Activated naive CD8-positive, alpha-beta T cell treated with anti-CD3 and anti-CD28 coated beads for 36 hours (primary cell): ENCODE measurements at regions not wholly inside any gene's neighbourhood (a gene's known extent, or its start where the extent isn't known, plus 50 kb on each side); places are given as distances from the start of the nearest gene placed in this dataset.
"Not testable (repeated sequence)": the region's sequence is repeated elsewhere in the genome, so short reads cannot be mapped to it uniquely, and the experiment has no call there.

Source experiments
- DNase-seq: peaks from one replicate; pipeline ENCODE4 v3.0.0; 2021
- H3K27ac Mint-ChIP-seq: one replicate; pipeline ENCODE4 v1.8.0; 2022; ENCODE audit warnings: mild to moderate bottlenecking, moderate library complexity, mixed read lengths
- H3K27me3 Mint-ChIP-seq: one replicate; pipeline ENCODE4 v1.8.0; 2022; ENCODE audit warnings: mild to moderate bottlenecking, mixed read lengths
- H3K36me3 Mint-ChIP-seq: one replicate; pipeline ENCODE4 v1.8.0; 2021; ENCODE audit warnings: mild to moderate bottlenecking, mixed read lengths
- H3K4me1 Mint-ChIP-seq: one replicate; pipeline ENCODE4 v1.8.0; 2021; ENCODE audit warnings: mixed read lengths
- H3K4me3 Mint-ChIP-seq: one replicate; pipeline ENCODE4 v1.8.0; 2022; ENCODE audit warnings: mild to moderate bottlenecking, moderate library complexity, mixed read lengths
- H3K9me3 Mint-ChIP-seq: one replicate; pipeline ENCODE4 v1.8.0; 2022; ENCODE audit warnings: mixed read lengths

GRCh38 chr9:79471580-79472543, 99.9 kb upstream of the TLE4 start:
- Mint-ChIP-seq H3K4me1 (peaks cover 33% of the 10 kb centered on the region), H3K27ac (no peak overlapping the region), H3K27me3 (no peaks in the 10 kb centered on the region), H3K36me3 (no peaks in the 10 kb centered on the region), H3K4me3 (no peak overlapping the region), H3K9me3 (peaks cover 1% of the 10 kb centered on the region)
- DNase-seq, result peak; percentile 8

DNA sequence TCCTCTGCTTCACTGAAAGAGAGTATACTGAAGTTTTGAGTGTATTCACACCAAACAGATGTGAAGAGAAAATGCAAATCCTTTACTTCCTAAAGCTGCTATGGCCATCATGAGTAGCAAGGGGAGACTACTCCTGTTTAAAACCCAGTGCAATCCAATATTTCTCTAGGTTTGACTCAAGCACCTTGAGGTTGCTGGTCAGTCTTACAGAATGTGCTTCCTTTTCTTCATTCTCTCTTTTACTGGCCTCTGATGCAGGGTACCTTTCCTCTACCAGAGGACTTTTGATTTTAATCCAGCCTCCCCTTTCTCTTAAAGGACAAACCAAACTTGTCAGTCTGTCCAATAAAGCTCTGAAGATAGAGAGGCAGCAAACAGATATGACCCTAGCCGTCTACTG, 98.1 kb upstream of the TLE4 start:
- H3K4me1 Mint-ChIP-seq, result peaks cover 43% of the 10 kb centered on the region
- no peaks in the 10 kb centered on the region for H3K36me3 Mint-ChIP-seq
- H3K27me3 Mint-ChIP-seq, result no peaks in the 10 kb centered on the region
- peaks cover 1% of the 10 kb centered on the region for H3K9me3 Mint-ChIP-seq
- no peak for DNase-seq
- H3K27ac Mint-ChIP-seq, result no peak overlapping the region
- no peak overlapping the region for H3K4me3 Mint-ChIP-seq

DNA sequence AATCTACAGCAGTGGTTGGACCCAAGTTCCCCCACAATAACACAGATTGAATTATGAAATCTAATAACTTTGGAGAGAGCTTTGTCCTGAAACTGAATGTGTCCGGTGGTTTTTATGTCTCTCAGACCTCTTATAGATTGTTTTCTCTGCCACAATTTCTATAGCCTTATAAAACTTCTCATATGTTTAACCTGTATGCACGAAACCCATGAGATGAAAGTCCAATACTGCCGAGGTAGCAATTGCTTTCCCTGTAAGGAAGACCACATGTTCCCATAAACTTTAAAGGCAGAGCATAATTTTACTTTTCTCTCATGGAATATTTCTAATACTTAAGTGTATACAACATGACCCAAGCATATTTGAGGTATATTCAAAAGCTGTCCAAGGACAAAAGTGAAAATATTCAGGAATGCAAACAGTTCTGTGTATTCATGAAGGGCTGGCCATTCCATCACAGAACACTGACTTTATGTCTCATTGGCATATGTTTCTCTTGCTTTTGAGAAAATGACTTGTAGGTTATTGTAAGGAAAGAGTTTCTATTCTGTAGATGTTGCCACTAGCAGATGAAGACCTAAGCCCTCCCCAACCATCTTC, 94.4 kb upstream of the TLE4 start:
- Mint-ChIP-seq H3K4me1 (peaks cover 26% of the 10 kb centered on the region), H3K36me3 (no peaks in the 10 kb centered on the region), H3K27me3 (no peaks in the 10 kb centered on the region), H3K4me3 (no peak overlapping the region), H3K27ac (peak overlapping the region; percentile 22), H3K9me3 (peaks cover 1% of the 10 kb centered on the region)
- no peak for DNase-seq

- DNase-seq, result peak; percentile 24
Observed at GRCh38 chr9:79477955-79478771, 93.6 kb upstream of the TLE4 start.

DNA sequence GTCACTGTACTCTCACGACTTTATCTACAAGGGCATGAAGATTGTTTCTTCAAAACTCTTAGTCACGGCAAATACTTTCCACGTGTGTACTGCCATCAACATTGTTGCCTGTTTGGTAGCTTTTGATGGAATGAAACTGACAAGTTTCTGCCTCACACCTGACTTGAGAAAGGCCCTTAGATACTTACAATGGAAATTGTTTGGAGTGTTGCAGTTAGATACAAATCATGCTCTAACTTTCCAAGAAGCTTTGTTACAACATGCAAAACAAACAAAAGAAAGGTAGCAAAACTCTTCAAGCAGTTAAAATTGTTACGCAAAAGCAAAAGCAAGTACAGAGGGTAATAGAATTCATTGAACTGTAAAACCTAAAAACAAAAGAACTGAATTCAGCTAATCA, 91.1 kb upstream of the TLE4 start:
- Mint-ChIP-seq H3K4me3 (no peak overlapping the region), H3K27me3 (no peaks in the 10 kb centered on the region), H3K4me1 (peaks cover 15% of the 10 kb centered on the region), H3K36me3 (no peaks in the 10 kb centered on the region), H3K9me3 (no peaks in the 10 kb centered on the region), H3K27ac (no peak overlapping the region)
- no peak for DNase-seq

More at GRCh38 chr9:79477955-79478771, 93.6 kb upstream of the TLE4 start:
- H3K4me3 Mint-ChIP-seq, result peak overlapping the region; percentile 25
- H3K27me3 Mint-ChIP-seq, result no peaks in the 10 kb centered on the region
- no peaks in the 10 kb centered on the region for H3K36me3 Mint-ChIP-seq
- peak overlapping the region; percentile 76 for H3K27ac Mint-ChIP-seq
- H3K9me3 Mint-ChIP-seq, result peaks cover 1% of the 10 kb centered on the region
- H3K4me1 Mint-ChIP-seq, result peaks cover 22% of the 10 kb centered on the region

GRCh38 chr9:79481846-79482477, 89.8 kb upstream of the TLE4 start:
- Mint-ChIP-seq H3K27me3 (no peaks in the 10 kb centered on the region), H3K4me1 (peaks cover 20% of the 10 kb centered on the region), H3K9me3 (no peaks in the 10 kb centered on the region), H3K27ac (no peak overlapping the region), H3K36me3 (no peaks in the 10 kb centered on the region), H3K4me3 (no peak overlapping the region)
- DNase-seq, result no peak

GRCh38 chr9:79485258-79485657, 86.5 kb upstream of the TLE4 start:
- H3K27ac Mint-ChIP-seq, result no peak overlapping the region
- no peak overlapping the region for H3K4me3 Mint-ChIP-seq
- no peaks in the 10 kb centered on the region for H3K9me3 Mint-ChIP-seq
- no peaks in the 10 kb centered on the region for H3K27me3 Mint-ChIP-seq
- H3K36me3 Mint-ChIP-seq, result no peaks in the 10 kb centered on the region
- peaks cover 6% of the 10 kb centered on the region for H3K4me1 Mint-ChIP-seq
- no peak for DNase-seq

DNA sequence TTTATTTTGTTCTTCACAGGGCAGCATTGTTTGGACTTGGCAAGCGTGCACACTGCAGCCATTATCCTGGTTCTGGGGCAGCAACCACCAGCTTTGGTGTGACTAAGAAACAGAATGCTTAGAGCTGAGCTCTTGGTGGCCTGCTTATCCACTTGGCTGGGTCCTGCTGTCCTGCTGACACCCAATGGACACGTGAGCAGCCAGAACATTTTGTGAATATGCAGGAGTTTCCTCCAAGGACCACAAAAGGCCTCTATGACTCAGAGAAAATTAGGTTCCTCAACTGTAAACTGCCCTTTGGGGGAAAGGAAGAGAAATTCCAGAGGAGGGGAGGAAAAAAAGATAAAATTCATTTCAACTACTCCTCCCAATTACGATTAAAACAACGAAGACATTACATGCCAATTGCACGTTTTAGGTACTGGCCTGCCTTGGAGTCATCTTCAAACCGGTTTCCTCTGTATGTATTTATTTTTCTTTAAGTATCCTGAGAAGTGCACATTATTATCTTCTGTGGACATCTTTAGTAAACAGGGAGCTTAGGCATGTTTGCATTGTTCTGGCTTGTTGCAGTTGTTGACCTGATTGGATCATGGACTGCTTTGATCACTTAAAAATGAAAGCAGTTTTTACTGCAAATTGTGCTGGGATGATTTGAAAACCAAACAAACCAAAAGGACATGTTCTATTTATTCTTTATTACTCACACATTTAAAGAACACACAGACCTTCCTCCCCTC, 82.3 kb upstream of the TLE4 start:
- DNase-seq, result no peak
- peaks cover 6% of the 10 kb centered on the region for H3K4me1 Mint-ChIP-seq
- no peak overlapping the region for H3K4me3 Mint-ChIP-seq
- peaks cover 7% of the 10 kb centered on the region for H3K9me3 Mint-ChIP-seq
- no peak overlapping the region for H3K27ac Mint-ChIP-seq
- no peaks in the 10 kb centered on the region for H3K27me3 Mint-ChIP-seq
- peaks cover 2% of the 10 kb centered on the region for H3K36me3 Mint-ChIP-seq

GRCh38 chr9:79490657-79491248, 81.0 kb upstream of the TLE4 start:
- Mint-ChIP-seq H3K4me1 (peaks cover 6% of the 10 kb centered on the region), H3K4me3 (no peak overlapping the region), H3K27ac (no peak overlapping the region), H3K9me3 (peaks cover 7% of the 10 kb centered on the region), H3K36me3 (peaks cover 2% of the 10 kb centered on the region), H3K27me3 (no peaks in the 10 kb centered on the region)
- DNase-seq, result no peak

GRCh38 chr9:79492092-79493009, 79.4 kb upstream of the TLE4 start:
- H3K4me3 Mint-ChIP-seq, result no peak overlapping the region
- H3K4me1 Mint-ChIP-seq, result no peaks in the 10 kb centered on the region
- no peak for DNase-seq
- no peaks in the 10 kb centered on the region for H3K27me3 Mint-ChIP-seq
- peaks cover 7% of the 10 kb centered on the region for H3K9me3 Mint-ChIP-seq
- peaks cover 2% of the 10 kb centered on the region for H3K36me3 Mint-ChIP-seq
- no peak overlapping the region for H3K27ac Mint-ChIP-seq

DNA sequence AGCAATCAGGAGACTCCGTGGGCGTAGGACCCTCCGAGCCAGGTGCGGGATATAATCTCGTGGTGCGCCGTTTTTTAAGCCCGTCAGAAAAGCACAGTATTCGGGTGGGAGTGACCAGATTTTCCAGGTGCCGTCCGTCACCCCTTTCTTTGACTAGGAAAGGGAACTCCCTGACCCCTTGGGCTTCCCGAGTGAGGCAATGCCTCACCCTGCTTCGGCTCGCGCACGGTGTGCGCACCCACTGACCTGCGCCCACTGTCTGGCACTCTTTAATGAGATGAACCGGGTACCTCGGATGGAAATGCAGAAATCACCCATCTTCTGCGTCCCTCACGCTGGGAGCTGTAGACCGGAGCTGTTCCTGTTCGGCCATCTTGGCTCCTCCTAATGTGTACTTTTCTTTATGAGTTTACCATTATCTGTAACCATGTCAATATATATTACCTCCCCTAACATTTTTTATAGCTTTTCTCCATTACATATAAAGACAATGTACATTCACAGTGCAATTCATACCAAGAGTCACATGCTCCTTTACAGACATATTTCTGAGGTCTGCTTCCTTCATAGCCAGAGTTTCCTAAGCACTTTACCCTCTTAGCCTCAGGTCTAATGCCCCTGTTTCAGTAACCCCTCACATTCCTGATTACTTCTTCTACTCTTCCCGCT, 71.4 kb upstream of the TLE4 start:
- not testable (repeated sequence) for H3K36me3 Mint-ChIP-seq, H3K27me3 Mint-ChIP-seq, H3K4me1 Mint-ChIP-seq, H3K4me3 Mint-ChIP-seq, H3K9me3 Mint-ChIP-seq, H3K27ac Mint-ChIP-seq, DNase-seq

GRCh38 chr9:79501546-79501945, 70.2 kb upstream of the TLE4 start:
- DNase-seq, result no peak
- Mint-ChIP-seq H3K27ac (no peak overlapping the region), H3K9me3 (no peaks in the 10 kb centered on the region), H3K36me3 (no peaks in the 10 kb centered on the region), H3K27me3 (no peaks in the 10 kb centered on the region), H3K4me3 (no peak overlapping the region), H3K4me1 (no peaks in the 10 kb centered on the region)

DNA sequence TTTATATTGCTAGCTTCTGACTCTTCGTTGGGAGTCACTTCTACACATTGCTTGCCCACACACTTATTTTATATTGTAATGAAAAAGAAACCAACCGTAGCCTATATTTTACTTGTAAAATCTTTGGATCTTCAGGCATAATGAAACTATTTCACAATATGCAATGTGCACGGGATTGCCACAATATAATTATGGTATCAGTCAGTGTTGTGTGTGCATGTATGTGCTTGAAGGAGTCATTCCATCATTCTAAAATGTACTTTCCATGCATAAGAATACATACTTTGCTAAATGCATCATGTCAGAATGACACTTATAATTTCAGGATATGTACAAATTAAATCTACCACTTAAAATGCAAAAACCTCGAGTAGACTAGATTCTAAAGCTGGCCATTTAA, 64.0 kb upstream of the TLE4 start:
- H3K4me3 Mint-ChIP-seq, result no peak overlapping the region
- peaks cover 2% of the 10 kb centered on the region for H3K4me1 Mint-ChIP-seq
- no peak for DNase-seq
- H3K27me3 Mint-ChIP-seq, result peaks cover 8% of the 10 kb centered on the region
- no peak overlapping the region for H3K27ac Mint-ChIP-seq
- H3K9me3 Mint-ChIP-seq, result no peaks in the 10 kb centered on the region
- H3K36me3 Mint-ChIP-seq, result no peaks in the 10 kb centered on the region
